Suprapubic skin (tissue), 4 donors: ENCODE measurements at regions not wholly inside any gene's neighbourhood (a gene's known extent, or its start where the extent isn't known, plus 50 kb on each side); places are given as distances from the start of the nearest gene placed in this dataset.
A peak's percentile ranks its signal among the peaks of the same experiment; 100 is the strongest.
"Not testable (repeated sequence)": the region's sequence is repeated elsewhere in the genome, so short reads cannot be mapped to it uniquely, and the experiment has no call there.

Experiments used
- DNase-seq, 2 donors: peaks; one replicate each; pipeline ENCODE4 v3.0.0-alpha.2; 2019; ENCODE audit warnings: low spot score in 2 of 2
- H3K27ac ChIP-seq: fragments of 200-600 bp; sonication (generic); one replicate; pipeline ENCODE4 v1.5.1; 2019
- H3K27me3 ChIP-seq: fragments of 200-600 bp; sonication (generic); one replicate; pipeline ENCODE4 v1.5.1; 2019
- H3K36me3 ChIP-seq: fragments of 200-600 bp; sonication (generic); one replicate; pipeline ENCODE4 v1.5.1; 2019
- H3K4me1 ChIP-seq: fragments of 200-600 bp; sonication (generic); one replicate; pipeline ENCODE4 v1.5.1; 2019
- H3K4me3 ChIP-seq: fragments of 200-600 bp; sonication (generic); one replicate; pipeline ENCODE4 v1.5.1; 2019; ENCODE audit warnings: mild to moderate bottlenecking
- H3K9me3 ChIP-seq: fragments of 200-600 bp; sonication (generic); one replicate; pipeline ENCODE4 v1.5.1; 2019
- CTCF ChIP-seq, 2 donors: fragments of 200-600 bp in 1 of 2; fragments of 450-650 bp in 1 of 2; sonication (generic) in 1 of 2; IDR thresholded peaks; one replicate each; pipeline ENCODE4 v1.5.1; 2016 to 2019; ENCODE audit warnings: antibody characterized with exemption in 2 of 2, mild to moderate bottlenecking in 1 of 2, moderate library complexity in 1 of 2
- WGBS: methylation state at CpG from one replicate; pipeline ENCODE4 v1.1.5; 2018; 5-methylcytosine and 5-hydroxymethylcytosine counted together

GRCh38 chr4:9001153-9001552 lies 129.5 kb upstream of the HMX1 start:
- H3K4me1 ChIP-seq, DNase-seq, H3K27ac ChIP-seq, H3K36me3 ChIP-seq, H3K9me3 ChIP-seq: not testable (repeated sequence)
- H3K27me3 ChIP-seq, result peaks cover 29% of the 10 kb centered on the region
- 7% methylated on average over 3 of the region's 28 CpGs for WGBS
- peak overlapping the region; percentile 40 for H3K4me3 ChIP-seq

GRCh38 chr4:9000505-9001001 lies 128.9 kb upstream of the HMX1 start:
- TF ChIP-seq CTCF (IDR thresholded peaks at IDR 0.05), result peak; percentile 37 to 96
- H3K27ac ChIP-seq, H3K9me3 ChIP-seq, H3K36me3 ChIP-seq, H3K4me1 ChIP-seq: not testable (repeated sequence)
- 2% methylated on average over 11 of the region's 52 CpGs for WGBS
- peaks cover 29% of the 10 kb centered on the region for H3K27me3 ChIP-seq
- H3K4me3 ChIP-seq, result peak overlapping the region; percentile 40
- DNase-seq, result peak in 1 of 2 donors; percentile 55

GRCh38 chr4:8992981-8993380 lies 121.3 kb upstream of the HMX1 start:
- H3K27ac ChIP-seq, H3K27me3 ChIP-seq, H3K36me3 ChIP-seq, H3K9me3 ChIP-seq, H3K4me1 ChIP-seq, DNase-seq, H3K4me3 ChIP-seq: not testable (repeated sequence)
- WGBS, result 46% methylated on average over 4 of the region's 15 CpGs

GRCh38 chr4:8991449-8991848 lies 119.8 kb upstream of the HMX1 start:
- not testable (repeated sequence) for H3K4me1 ChIP-seq, H3K27me3 ChIP-seq, DNase-seq, H3K4me3 ChIP-seq, H3K9me3 ChIP-seq, H3K27ac ChIP-seq, H3K36me3 ChIP-seq

- WGBS, result 93% methylated on average over 13 of the region's 18 CpGs
These were observed 118.7 kb upstream of the HMX1 start for GRCh38 chr4:8990341-8990740.

GRCh38 chr4:8985786-8986185 lies 114.1 kb upstream of the HMX1 start:
- DNase-seq, result not testable (repeated sequence)
- WGBS, result 90% methylated on average over 15 of the region's 15 CpGs

More at GRCh38 chr4:8990341-8990740, 118.7 kb upstream of the HMX1 start:
- not testable (repeated sequence) for H3K27ac ChIP-seq, H3K4me3 ChIP-seq, H3K9me3 ChIP-seq, H3K27me3 ChIP-seq, H3K36me3 ChIP-seq, H3K4me1 ChIP-seq
- DNase-seq, result peak in 1 of 2 donors; percentile 23

GRCh38 chr4:8984641-8985040 lies 113.0 kb upstream of the HMX1 start:
- not testable (repeated sequence) for H3K27me3 ChIP-seq, H3K27ac ChIP-seq, H3K36me3 ChIP-seq, H3K4me1 ChIP-seq, H3K4me3 ChIP-seq, H3K9me3 ChIP-seq
- 72% methylated on average over 11 of the region's 11 CpGs for WGBS
- DNase-seq, result peak in 1 of 2 donors; percentile 8

More at GRCh38 chr4:8985786-8986185, 114.1 kb upstream of the HMX1 start:
- not testable (repeated sequence) for H3K4me3 ChIP-seq, H3K27me3 ChIP-seq, H3K36me3 ChIP-seq, H3K4me1 ChIP-seq, H3K27ac ChIP-seq, H3K9me3 ChIP-seq

- WGBS, result 91% methylated on average over 12 of the region's 12 CpGs
- not testable (repeated sequence) for H3K27ac ChIP-seq, H3K4me1 ChIP-seq, H3K36me3 ChIP-seq, H3K4me3 ChIP-seq, H3K27me3 ChIP-seq, H3K9me3 ChIP-seq
- DNase-seq, result peak in 1 of 2 donors; percentile 53
These were observed 112.3 kb upstream of the HMX1 start for GRCh38 chr4:8983921-8984320.

- H3K9me3 ChIP-seq, DNase-seq, H3K36me3 ChIP-seq, H3K4me3 ChIP-seq, H3K27ac ChIP-seq, H3K4me1 ChIP-seq, H3K27me3 ChIP-seq: not testable (repeated sequence)
- 69% methylated on average over 21 of the region's 24 CpGs for WGBS
These were observed 105.0 kb upstream of the HMX1 start for GRCh38 chr4:8976466-8977128.

GRCh38 chr4:8972635-8973034 lies 101.0 kb upstream of the HMX1 start:
- WGBS, result 93% methylated on average over 7 of the region's 7 CpGs
- H3K4me3 ChIP-seq, H3K36me3 ChIP-seq, H3K9me3 ChIP-seq, H3K4me1 ChIP-seq, H3K27me3 ChIP-seq, DNase-seq, H3K27ac ChIP-seq: not testable (repeated sequence)

GRCh38 chr4:8965896-8966295 lies 94.3 kb upstream of the HMX1 start:
- not testable (repeated sequence) for H3K9me3 ChIP-seq, H3K36me3 ChIP-seq, DNase-seq, H3K4me3 ChIP-seq
- H3K4me1 ChIP-seq, result peaks cover 14% of the 10 kb centered on the region
- H3K27me3 ChIP-seq, result peaks cover 38% of the 10 kb centered on the region
- 91% methylated on average over 14 of the region's 15 CpGs for WGBS
- peak overlapping the region; percentile 34 for H3K27ac ChIP-seq

GRCh38 chr4:8964201-8964788 lies 92.7 kb upstream of the HMX1 start:
- Histone ChIP-seq H3K4me1 (peaks cover 14% of the 10 kb centered on the region), H3K4me3 (peak overlapping the region; percentile 36), H3K27me3 (peaks cover 50% of the 10 kb centered on the region)
- H3K27ac ChIP-seq, H3K9me3 ChIP-seq, DNase-seq, H3K36me3 ChIP-seq: not testable (repeated sequence)
- WGBS, result 0% methylated on average over 3 of the region's 40 CpGs

- Histone ChIP-seq H3K4me3 (peak overlapping the region; percentile 36), H3K4me1 (peaks cover 14% of the 10 kb centered on the region), H3K27me3 (peaks cover 58% of the 10 kb centered on the region)
- H3K36me3 ChIP-seq, DNase-seq, H3K9me3 ChIP-seq, H3K27ac ChIP-seq: not testable (repeated sequence)
- WGBS, result 4% methylated on average over 10 of the region's 41 CpGs
These were observed 91.9 kb upstream of the HMX1 start for GRCh38 chr4:8963533-8963932.
